ENCODE measurements at regions not wholly inside any gene's neighbourhood (a gene's known extent, or its start where the extent isn't known, plus 50 kb on each side); places are given as distances from the start of the nearest gene placed in this dataset.

GRCh38 chr14:51401272-51401671 is 161.2 kb downstream of the TMX1 start:
- TF ChIP-seq GATA3 (IDR thresholded peaks at IDR 0.05; ENCODE audit: low read depth, low read length), result no peak
- TF ChIP-seq GATA2 (IDR thresholded peaks at IDR 0.05; ENCODE audit: low read depth, low read length), result no peak

Data from SH-SY5Y (cell line).